ENCODE measurements at regions not wholly inside any gene's neighbourhood (a gene's known extent, or its start where the extent isn't known, plus 50 kb on each side); places are given as distances from the start of the nearest gene placed in this dataset.

DNA sequence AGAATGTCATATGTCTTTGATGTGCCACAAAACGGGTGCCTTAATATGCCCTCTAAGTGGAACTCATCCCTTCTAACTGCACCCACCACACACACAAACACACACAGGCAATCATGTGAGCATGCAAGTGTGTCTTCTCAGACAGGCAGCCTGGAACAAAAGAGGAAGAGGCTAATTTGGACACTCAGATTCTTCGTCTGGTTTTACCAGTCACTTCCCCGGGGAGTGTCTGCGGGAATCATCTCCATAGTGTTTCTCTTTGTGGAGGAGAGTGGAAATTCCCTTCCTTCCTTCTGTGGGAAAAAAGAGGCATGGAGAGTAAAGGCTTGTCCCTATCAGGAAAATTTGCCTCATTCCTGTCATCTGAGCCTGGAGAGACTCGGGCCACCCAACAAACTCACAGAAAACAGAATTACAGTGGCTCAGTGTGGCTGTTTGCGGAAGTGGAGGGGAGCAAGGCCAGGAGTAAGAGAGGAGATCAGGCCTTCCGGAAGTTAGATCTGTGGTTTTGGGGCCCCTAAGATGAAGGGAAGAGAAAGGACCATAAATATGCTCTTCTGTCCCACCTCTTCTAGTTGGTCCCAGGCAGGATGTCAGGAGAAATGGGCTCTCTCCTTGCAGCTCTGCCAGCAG, 212.6 kb upstream of the SEMA6D start:
- TF ChIP-seq, protein P1, sequence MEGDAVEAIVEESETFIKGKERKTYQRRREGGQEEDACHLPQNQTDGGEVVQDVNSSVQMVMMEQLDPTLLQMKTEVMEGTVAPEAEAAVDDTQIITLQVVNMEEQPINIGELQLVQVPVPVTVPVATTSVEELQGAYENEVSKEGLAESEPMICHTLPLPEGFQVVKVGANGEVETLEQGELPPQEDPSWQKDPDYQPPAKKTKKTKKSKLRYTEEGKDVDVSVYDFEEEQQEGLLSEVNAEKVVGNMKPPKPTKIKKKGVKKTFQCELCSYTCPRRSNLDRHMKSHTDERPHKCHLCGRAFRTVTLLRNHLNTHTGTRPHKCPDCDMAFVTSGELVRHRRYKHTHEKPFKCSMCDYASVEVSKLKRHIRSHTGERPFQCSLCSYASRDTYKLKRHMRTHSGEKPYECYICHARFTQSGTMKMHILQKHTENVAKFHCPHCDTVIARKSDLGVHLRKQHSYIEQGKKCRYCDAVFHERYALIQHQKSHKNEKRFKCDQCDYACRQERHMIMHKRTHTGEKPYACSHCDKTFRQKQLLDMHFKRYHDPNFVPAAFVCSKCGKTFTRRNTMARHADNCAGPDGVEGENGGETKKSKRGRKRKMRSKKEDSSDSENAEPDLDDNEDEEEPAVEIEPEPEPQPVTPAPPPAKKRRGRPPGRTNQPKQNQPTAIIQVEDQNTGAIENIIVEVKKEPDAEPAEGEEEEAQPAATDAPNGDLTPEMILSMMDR (IDR thresholded peaks at IDR 0.05): no peak
- TF ChIP-seq ZFX (IDR thresholded peaks at IDR 0.05; ENCODE audit: borderline replicate concordance): no peak
